AG09319 (cell line): ENCODE measurements at regions not wholly inside any gene's neighbourhood (a gene's known extent, or its start where the extent isn't known, plus 50 kb on each side); places are given as distances from the start of the nearest gene placed in this dataset.

Experiments
- DNase-seq: peaks from one replicate; pipeline ENCODE4 v3.0.0-alpha.2; 2010; ENCODE audit warnings: low read depth; ENCODE audit errors: extremely low read depth
- CTCF ChIP-seq: IDR thresholded peaks from 2 replicates; pipeline ENCODE4 v1.5.1; 2011; ENCODE audit warnings: low read depth, mild to moderate bottlenecking, inconsistent platforms, low read length, moderate library complexity

GRCh38 chr2:8209494-8209893 lies 472.4 kb upstream of the ID2 start:
- DNase-seq = no peak
- TF ChIP-seq CTCF = no peak

GRCh38 chr2:8211384-8211783 lies 470.5 kb upstream of the ID2 start:
- no peak for DNase-seq
- no peak for TF ChIP-seq CTCF

GRCh38 chr2:8212239-8212638 lies 469.6 kb upstream of the ID2 start:
- no peak for DNase-seq
- TF ChIP-seq CTCF = no peak

GRCh38 chr2:8214036-8214615 lies 467.7 kb upstream of the ID2 start:
- no peak for TF ChIP-seq CTCF
- no peak for DNase-seq

GRCh38 chr2:8215159-8215863 lies 466.5 kb upstream of the ID2 start:
- no peak for DNase-seq
- TF ChIP-seq CTCF = no peak

- no peak for TF ChIP-seq CTCF
- DNase-seq = no peak
Observed at GRCh38 chr2:8215982-8216381, 465.9 kb upstream of the ID2 start.

- no peak for DNase-seq
Observed at GRCh38 chr2:8216397-8216796, 465.5 kb upstream of the ID2 start.

More at GRCh38 chr2:8216397-8216796, 465.5 kb upstream of the ID2 start:
- no peak for TF ChIP-seq CTCF
